GM19043 (cell line): ENCODE measurements at regions not wholly inside any gene's neighbourhood (a gene's known extent, or its start where the extent isn't known, plus 50 kb on each side); places are given as distances from the start of the nearest gene placed in this dataset.

Experiments used
- ATAC-seq: cut with Tn5 transposase; IDR thresholded peaks from one replicate; pipeline ENCODE4 v1.9.1; 2021; ENCODE audit warnings: low read depth; ENCODE audit not compliant: unreplicated experiment

- ATAC-seq: no peak
These were observed 968.4 kb upstream of the SEL1L start for GRCh38 chr14:82502043-82502442.

DNA sequence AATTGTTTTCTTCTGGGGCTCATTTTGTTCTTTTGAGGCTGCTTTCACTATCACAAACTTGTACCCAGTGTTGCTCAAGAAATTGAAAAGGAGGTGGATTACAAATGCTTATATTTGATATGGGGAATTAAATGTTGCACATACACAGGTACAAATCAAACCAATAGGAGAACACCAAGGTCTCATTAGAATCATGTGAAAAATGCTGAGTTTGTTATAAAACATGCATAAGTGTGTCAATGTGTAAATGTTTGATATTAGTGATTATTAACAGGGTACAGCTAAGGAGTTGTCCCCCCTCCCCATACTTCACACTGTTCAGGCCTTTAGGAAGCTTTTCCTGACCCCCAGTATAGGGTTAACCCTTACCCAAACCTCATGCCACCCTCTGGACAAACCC is 971.2 kb upstream of the SEL1L start:
- no peak for ATAC-seq

DNA sequence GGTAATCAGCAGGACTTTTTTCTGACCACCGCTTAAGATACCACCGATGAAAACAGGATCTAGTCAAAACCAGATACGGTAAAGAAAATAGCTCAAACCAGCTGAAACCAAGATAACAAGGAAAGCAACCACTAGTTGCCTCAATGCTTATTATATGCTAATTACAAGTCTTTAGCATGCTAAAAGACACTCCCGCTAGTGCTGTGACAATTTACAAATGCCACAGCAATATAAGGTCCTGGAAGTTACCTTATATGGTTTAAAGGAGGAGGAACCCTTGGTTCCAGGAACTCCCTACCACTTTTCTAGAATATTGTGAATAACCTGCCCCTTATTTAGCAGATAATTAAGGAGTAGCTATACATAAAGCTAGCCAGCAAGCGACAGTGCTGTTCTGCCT is 976.4 kb upstream of the SEL1L start:
- no peak for ATAC-seq

- ATAC-seq: no peak
These were observed 977.7 kb upstream of the SEL1L start for GRCh38 chr14:82511399-82511798.

DNA sequence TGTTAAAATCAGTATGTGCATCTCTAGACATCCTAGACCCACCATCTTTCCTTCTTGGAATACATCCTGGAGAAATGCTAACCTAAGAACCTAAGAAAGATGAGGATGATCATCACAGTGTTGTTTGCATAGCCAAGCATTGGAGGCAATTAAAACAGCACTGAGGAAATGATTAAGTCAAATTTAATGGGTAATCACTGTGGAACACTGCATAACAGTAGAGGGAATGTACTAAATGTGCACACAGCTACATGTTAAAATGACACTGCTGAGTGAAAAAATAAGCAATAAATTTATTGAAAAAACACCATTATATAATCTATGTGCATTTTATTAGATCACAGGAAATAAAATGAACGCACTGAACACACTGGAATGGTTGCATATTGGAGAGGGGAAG is 987.1 kb upstream of the SEL1L start:
- no peak for ATAC-seq

- ATAC-seq: no peak
These were observed 987.5 kb upstream of the SEL1L start for GRCh38 chr14:82521191-82521590.

GRCh38 chr14:82528016-82528415 is 994.4 kb upstream of the SEL1L start:
- no peak for ATAC-seq

GRCh38 chr14:82533351-82533750 is 999.7 kb upstream of the SEL1L start:
- ATAC-seq: no peak

- ATAC-seq: no peak
These were observed 1002.9 kb upstream of the SEL1L start for GRCh38 chr14:82536566-82536965.

DNA sequence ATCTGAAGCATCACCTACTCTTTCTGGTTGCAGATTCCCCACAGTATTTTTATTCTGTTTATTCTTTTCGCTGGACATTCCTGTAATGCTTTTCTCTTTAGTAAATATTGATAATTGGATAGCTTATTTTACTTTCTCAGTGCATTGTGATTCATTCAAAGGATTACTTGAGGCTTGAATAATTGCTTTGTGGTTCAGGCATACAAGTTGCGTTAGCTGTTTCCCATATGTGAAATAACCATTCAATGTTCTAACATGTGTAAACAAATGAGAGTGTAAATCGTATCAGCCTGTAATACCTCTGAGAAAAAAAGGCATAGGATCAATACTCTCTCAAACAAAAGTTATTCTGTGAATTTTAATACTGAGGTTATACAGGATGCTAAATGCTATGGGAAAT is 1004.2 kb upstream of the SEL1L start:
- no peak for ATAC-seq

DNA sequence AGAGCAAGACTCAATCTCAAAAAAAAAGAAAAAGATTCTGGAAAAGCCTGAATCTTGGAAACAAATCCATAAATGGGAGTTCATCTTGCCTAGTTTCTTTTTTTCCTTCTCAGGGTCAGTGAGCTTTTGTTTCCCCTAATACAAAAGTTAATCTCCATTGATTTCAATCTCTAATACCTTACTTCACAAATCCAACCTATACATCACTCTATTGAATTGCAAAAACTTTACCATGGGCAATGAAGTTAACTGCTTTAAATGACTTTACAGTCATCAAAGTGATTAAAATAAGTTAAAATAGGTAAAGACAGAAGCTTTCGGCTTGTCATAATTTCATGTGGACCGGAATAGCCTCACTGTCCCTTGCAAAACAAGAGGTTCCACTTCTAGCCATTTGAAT is 1012.7 kb upstream of the SEL1L start:
- no peak for ATAC-seq

DNA sequence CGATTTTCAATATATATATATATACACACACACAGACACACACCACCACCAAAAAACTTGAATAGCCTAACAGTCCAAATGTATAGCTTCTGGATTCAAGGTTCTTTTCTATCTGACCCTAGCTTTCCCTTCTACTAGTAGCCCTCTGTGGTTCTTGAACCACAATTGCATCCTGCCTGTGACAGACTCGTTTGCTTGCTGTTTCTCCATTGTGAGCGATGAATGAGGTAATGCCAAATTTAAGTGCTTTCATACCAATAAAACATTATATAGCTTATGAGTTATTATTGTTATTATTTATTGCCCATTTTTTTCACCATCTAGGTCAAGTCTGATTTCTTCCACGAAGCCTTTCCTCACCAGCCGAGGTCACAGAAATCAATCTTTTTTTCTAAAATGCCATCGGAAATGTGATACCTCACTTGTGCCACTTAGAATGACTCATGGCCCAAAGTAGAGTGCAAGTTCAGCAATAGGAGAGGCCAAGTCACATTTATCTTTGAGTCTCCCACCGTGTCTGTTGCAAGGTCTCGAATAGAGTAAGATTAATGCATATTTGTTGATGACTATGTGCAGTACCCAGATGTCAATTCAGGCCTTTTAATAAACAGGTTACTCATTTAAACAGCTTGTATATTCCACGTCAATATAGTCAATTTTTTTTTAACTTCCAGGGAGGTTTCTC is 1015.8 kb upstream of the SEL1L start:
- ATAC-seq: no peak

GRCh38 chr14:82562881-82563280 is 1029.2 kb upstream of the SEL1L start:
- no peak for ATAC-seq

- no peak for ATAC-seq
These were observed 1032.2 kb upstream of the SEL1L start for GRCh38 chr14:82565825-82566224.

DNA sequence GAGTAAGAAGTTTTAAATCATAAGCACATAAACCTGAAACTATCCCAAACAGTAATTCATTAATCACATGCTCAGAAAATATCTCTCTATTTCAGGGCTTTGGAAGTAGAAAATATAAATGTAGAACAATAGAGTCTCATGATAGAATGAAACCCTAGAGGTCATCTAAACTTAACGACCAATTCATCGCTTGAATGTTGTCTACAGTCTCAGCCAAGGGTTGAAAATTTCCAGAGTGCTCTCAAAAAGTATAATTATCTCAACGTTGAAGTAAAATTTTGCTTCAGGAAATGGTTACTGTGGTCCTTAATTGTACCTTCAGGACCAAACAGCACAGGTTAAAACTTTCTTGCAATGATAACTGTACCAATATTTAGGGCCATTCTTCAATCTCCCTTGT is 1053.6 kb upstream of the SEL1L start:
- no peak for ATAC-seq

GRCh38 chr14:82595466-82595865 is 1061.8 kb upstream of the SEL1L start:
- ATAC-seq: no peak

DNA sequence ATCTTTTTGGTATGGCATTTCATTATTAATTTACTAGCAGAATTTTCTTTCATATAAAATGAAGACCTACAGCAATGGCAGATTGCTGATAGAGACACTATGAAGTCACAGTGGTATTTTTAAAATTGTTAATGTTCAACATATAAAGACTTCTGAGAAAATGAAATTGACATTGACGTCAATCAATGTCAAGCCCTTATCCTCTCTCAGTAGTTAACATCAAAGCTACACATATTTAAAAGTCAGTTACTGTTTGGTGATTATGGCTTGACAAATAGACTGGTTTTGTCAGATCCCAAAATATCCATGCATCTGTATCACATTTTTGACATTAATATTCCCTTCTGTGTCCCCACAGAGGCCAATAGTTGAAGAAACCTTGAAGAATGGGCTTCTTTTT is 1069.1 kb upstream of the SEL1L start:
- ATAC-seq: no peak

DNA sequence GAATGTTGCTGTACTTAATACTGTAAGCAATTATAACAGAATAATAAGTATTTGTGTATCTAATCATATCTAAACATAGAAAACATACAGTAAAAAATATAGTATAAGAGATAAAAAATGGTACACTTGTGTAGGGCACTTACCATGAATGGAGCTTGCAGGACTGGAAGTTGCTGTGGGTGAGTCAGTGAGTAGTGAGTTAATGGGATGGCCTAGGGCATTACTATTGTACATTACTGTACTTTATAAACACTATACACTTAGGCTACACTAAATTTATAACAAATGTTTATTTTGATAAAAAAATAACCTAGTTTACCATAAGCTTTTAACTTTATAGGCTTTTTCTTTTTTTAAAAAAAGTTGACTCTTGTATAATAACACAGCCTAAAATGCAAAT is 1071.2 kb upstream of the SEL1L start:
- no peak for ATAC-seq

DNA sequence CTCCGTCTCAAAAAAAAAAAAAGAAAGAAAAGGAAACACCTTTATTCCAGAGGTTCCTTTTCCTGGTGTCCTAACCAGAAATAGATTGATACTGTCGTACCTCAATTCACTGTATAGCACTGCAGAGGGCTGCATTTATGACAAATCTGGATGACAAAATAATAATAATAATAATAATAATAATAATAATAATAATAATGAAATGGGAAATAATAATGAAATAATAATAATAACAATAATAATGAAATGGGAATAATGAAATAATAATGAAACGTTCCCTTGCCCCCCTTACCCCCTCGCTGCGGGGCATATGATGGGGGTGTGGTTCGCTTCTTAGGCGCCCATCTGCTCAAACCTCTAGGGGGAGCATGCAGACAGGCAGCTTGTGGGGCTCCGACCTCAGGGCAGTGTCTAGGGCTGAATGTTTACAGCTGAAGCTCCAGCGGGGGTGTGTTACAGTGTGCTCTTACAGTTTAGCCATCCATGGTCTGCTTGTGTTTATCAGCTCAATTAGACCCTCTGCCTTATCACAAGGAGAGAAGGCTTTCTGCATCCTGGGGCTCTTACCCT is 1088.3 kb upstream of the SEL1L start:
- no peak for ATAC-seq

GRCh38 chr14:82626156-82627066 is 1092.8 kb upstream of the SEL1L start:
- ATAC-seq: no peak

DNA sequence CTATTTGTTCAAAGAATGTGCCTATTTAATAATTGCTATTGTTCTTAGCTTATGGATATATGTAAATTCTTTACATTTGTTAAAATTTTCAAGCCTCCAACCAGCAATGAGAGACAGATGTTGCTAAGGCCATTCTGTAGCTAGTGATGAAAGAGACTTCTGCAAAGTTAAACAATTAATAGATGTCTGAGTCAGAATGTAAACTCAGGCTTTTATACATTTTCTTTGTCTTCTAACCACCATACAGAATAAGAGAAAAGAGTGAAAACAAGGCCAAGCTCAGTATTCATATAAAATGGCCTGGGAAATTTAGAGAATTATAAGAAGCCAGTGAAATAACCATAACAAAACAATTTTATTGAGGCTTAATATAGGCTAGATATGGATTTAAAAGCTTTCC is 1102.3 kb upstream of the SEL1L start:
- no peak for ATAC-seq

- ATAC-seq: no peak
These were observed 1102.8 kb upstream of the SEL1L start for GRCh38 chr14:82636426-82636825.
